ENCODE measurements at regions not wholly inside any gene's neighbourhood (a gene's known extent, or its start where the extent isn't known, plus 50 kb on each side); places are given as distances from the start of the nearest gene placed in this dataset.

DNA sequence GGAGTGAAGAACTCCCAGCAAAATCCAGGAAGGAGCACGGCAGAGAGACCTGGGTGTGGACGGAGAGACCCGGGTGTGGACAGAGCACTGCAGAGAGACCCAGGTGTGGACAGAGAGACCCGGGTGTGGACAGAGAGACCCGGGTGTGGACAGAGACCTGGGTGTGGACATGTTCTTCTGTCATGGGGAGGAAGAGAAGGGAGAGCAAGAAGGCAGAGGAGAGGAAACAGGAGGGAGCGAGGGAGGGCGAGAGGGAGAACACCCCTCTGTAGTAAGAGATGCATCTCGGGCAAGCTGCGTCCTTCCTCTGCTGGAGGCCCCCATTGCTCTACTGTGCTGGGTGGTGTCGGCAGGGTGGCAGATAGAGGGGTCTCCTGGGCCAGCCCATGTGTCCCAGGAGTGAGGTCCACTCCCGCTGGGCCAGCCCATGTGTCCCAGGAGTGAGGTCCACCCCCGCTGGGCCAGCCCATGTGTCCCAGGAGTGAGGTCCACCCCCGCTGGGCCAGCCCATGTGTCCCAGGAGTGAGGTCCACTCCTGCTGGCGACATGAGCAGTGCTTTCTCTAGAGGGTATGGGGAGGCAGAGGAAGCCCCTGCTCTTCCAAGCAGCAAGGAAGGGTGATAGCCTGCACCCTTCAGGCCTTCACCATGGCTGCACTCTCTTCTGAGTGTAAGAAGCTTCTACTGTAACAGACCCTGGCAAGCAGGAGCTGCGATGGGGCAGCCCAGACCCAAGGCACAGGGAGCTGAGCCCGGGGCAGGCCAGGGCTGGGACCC is 934.2 kb downstream of the BRD1 start:
- Histone ChIP-seq H2BK15ac (ENCODE audit: low read depth, low read length) (no peak overlapping the region), H2AK9ac (replicated peaks; ENCODE audit: low read depth, low read length, poor library complexity) (no peak overlapping the region), H3K18ac (ENCODE audit: low read depth, low read length) (no peak overlapping the region), H3K56ac (ENCODE audit: extremely low read depth, insufficient read depth, low read length) (no peak overlapping the region), H2BK120ac (ENCODE audit: low read depth, low read length) (no peak overlapping the region), H3K36me3 (ENCODE audit: control insufficient read depth, insufficient read depth, low read length) (no peaks in the 10 kb centered on the region), H4K5ac (ENCODE audit: low read depth, low read length) (no peak overlapping the region), H3K4me2 (ENCODE audit: low read depth, low read length) (no peak overlapping the region), H3K4me3 (ENCODE audit: insufficient read depth, low read depth, low read length) (no peak overlapping the region), H2AFZ (replicated peaks; ENCODE audit: low read length, poor library complexity) (no peak overlapping the region), H3K9me3 (ENCODE audit: control insufficient read depth, insufficient read depth, low read length) (peaks cover 74% of the 10 kb centered on the region), H3K27ac (ENCODE audit: insufficient read depth, low read length) (no peak overlapping the region), H3K4me1 (ENCODE audit: control insufficient read depth, insufficient read depth, low read length) (no peaks in the 10 kb centered on the region), H3K4ac (ENCODE audit: low read depth, low read length) (no peak overlapping the region), H2BK5ac (ENCODE audit: low read depth, low read length, poor library complexity, severe bottlenecking) (no peak overlapping the region), H3K23ac (ENCODE audit: low read depth, low read length) (no peak overlapping the region), H3K9me1 (ENCODE audit: insufficient read depth, low read length) (no peaks in the 10 kb centered on the region), H4K20me1 (ENCODE audit: insufficient read depth, low read length) (no peaks in the 10 kb centered on the region), H4K91ac (ENCODE audit: insufficient read depth, low read depth, low read length) (no peak overlapping the region), H3K9ac (ENCODE audit: low read depth, low read length) (no peak overlapping the region), H2BK20ac (ENCODE audit: low read depth, low read length) (no peak overlapping the region), H3K14ac (replicated peaks; ENCODE audit: low read depth, low read length) (no peak overlapping the region), H4K8ac (ENCODE audit: low read depth in 2 of 2, low read length in 2 of 2) (no peak overlapping the region), H2AK5ac (ENCODE audit: low read depth, low read length) (no peak overlapping the region), H3K27me3 (ENCODE audit: control insufficient read depth, insufficient read depth, low read length) (no peaks in the 10 kb centered on the region), H3K79me1 (ENCODE audit: low read depth in 1 of 2, low read length in 2 of 2) (no peaks in the 10 kb centered on the region)
- WGBS, 2 experiments (ENCODE audit: extremely low coverage in 2 of 2, insufficient read length in 1 of 2), result 67% methylated on average over 5 of the region's 16 CpGs; no CpG with 5 or more reads in 1 of the 2 experiments
- intact Hi-C loops (cut with micrococcal nuclease) (no loop called here), dilution Hi-C loops (cut with HindIII; ENCODE audit: low sequenced_read_pairs, unreplicated experiment) (no loop called here), in situ Hi-C loops (cut with MboI; ENCODE audit: low sequenced_read_pairs) (no loop called here)
- no TSS peak for BruUV-seq (replicated peaks)
- TF ChIP-seq MAZ (IDR thresholded peaks at IDR 0.05; ENCODE audit: borderline replicate concordance, low read depth, low read length), result no peak
- no peak for TF ChIP-seq RFX5 (IDR thresholded peaks at IDR 0.05; ENCODE audit: low read depth, low read length)
- TF ChIP-seq CHD1 (IDR thresholded peaks at IDR 0.05; ENCODE audit: low read depth, low read length), result no peak
- TF ChIP-seq RAD21 (IDR thresholded peaks at IDR 0.05; ENCODE audit: low read length), result no peak
- no peak for TF ChIP-seq MXI1 (IDR thresholded peaks at IDR 0.05; ENCODE audit: borderline replicate concordance, low read depth, low read length)
- no peak for TF ChIP-seq FOS (IDR thresholded peaks at IDR 0.05; ENCODE audit: low read depth, low read length)
- no peak for TF ChIP-seq NFE2L2 (IDR thresholded peaks at IDR 0.05; ENCODE audit: low read depth, low read length)
- TF ChIP-seq, protein P1, sequence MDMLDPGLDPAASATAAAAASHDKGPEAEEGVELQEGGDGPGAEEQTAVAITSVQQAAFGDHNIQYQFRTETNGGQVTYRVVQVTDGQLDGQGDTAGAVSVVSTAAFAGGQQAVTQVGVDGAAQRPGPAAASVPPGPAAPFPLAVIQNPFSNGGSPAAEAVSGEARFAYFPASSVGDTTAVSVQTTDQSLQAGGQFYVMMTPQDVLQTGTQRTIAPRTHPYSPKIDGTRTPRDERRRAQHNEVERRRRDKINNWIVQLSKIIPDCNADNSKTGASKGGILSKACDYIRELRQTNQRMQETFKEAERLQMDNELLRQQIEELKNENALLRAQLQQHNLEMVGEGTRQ (IDR thresholded peaks at IDR 0.05; ENCODE audit: low read depth, low read length), result no peak
- no peak for TF ChIP-seq POLR2A (IDR thresholded peaks at IDR 0.05; ENCODE audit: low read depth, low read length)
- no peak for TF ChIP-seq BHLHE40 (IDR thresholded peaks at IDR 0.05; ENCODE audit: low read depth, low read length)
- TF ChIP-seq RCOR1 (IDR thresholded peaks at IDR 0.05; ENCODE audit: insufficient replicate concordance, low read length), result no peak
- TF ChIP-seq, protein P2, sequence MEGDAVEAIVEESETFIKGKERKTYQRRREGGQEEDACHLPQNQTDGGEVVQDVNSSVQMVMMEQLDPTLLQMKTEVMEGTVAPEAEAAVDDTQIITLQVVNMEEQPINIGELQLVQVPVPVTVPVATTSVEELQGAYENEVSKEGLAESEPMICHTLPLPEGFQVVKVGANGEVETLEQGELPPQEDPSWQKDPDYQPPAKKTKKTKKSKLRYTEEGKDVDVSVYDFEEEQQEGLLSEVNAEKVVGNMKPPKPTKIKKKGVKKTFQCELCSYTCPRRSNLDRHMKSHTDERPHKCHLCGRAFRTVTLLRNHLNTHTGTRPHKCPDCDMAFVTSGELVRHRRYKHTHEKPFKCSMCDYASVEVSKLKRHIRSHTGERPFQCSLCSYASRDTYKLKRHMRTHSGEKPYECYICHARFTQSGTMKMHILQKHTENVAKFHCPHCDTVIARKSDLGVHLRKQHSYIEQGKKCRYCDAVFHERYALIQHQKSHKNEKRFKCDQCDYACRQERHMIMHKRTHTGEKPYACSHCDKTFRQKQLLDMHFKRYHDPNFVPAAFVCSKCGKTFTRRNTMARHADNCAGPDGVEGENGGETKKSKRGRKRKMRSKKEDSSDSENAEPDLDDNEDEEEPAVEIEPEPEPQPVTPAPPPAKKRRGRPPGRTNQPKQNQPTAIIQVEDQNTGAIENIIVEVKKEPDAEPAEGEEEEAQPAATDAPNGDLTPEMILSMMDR (conservative IDR thresholded peaks at IDR 0.05; ENCODE audit: low read depth, low read length), result no peak
- TF ChIP-seq, protein P3, sequence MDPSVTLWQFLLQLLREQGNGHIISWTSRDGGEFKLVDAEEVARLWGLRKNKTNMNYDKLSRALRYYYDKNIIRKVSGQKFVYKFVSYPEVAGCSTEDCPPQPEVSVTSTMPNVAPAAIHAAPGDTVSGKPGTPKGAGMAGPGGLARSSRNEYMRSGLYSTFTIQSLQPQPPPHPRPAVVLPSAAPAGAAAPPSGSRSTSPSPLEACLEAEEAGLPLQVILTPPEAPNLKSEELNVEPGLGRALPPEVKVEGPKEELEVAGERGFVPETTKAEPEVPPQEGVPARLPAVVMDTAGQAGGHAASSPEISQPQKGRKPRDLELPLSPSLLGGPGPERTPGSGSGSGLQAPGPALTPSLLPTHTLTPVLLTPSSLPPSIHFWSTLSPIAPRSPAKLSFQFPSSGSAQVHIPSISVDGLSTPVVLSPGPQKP (IDR thresholded peaks at IDR 0.05; ENCODE audit: borderline replicate concordance, low read depth, low read length), result no peak
- TF ChIP-seq MAFK (IDR thresholded peaks at IDR 0.05; ENCODE audit: low read depth, low read length), result no peak
- TF ChIP-seq SMC3 (IDR thresholded peaks at IDR 0.05; ENCODE audit: low read depth, low read length), result no peak
- no peak for TF ChIP-seq CEBPB (IDR thresholded peaks at IDR 0.05; ENCODE audit: low read depth, low read length)
- ChIA-PET POLR2A (ENCODE audit: unreplicated experiment) (no interaction called here), CTCF (no interaction called here)
- no peak for ATAC-seq (ENCODE audit: low read depth)
- no peak for DNase-seq

Measured in IMR-90 (cell line).